ENCODE measurements at regions not wholly inside any gene's neighbourhood (a gene's known extent, or its start where the extent isn't known, plus 50 kb on each side); places are given as distances from the start of the nearest gene placed in this dataset.

- no peaks in the 10 kb centered on the region for H4K20me1 ChIP-seq (ENCODE audit: insufficient read depth)
- H3K4me2 ChIP-seq (ENCODE audit: low read length), result no peak overlapping the region
- no peaks in the 10 kb centered on the region for H3K27me3 ChIP-seq (ENCODE audit: insufficient read depth, low read depth, low read length)
- H3K27ac ChIP-seq (ENCODE audit: low read length), result no peak overlapping the region
- H3K4me3 ChIP-seq (ENCODE audit: low read length), result no peak overlapping the region
- no peaks in the 10 kb centered on the region for H3K36me3 ChIP-seq (ENCODE audit: insufficient read depth, low read length)
- no peak for TF ChIP-seq POLR2AphosphoS5 (IDR thresholded peaks at IDR 0.05)
- TF ChIP-seq CTCF (IDR thresholded peaks at IDR 0.05; ENCODE audit: poor library complexity, severe bottlenecking), result no peak
- no peak for TF ChIP-seq EP300 (conservative IDR thresholded peaks at IDR 0.05; ENCODE audit: poor library complexity, severe bottlenecking)
- TF ChIP-seq TAF1 (IDR thresholded peaks at IDR 0.05; ENCODE audit: low read depth), result no peak
- no peaks in the 10 kb centered on the region for H3K9me3 ChIP-seq (ENCODE audit: low read length)
- H3K9me2 ChIP-seq (ENCODE audit: insufficient read depth, low read length), result no peaks in the 10 kb centered on the region
- H3K79me2 ChIP-seq (replicated peaks; ENCODE audit: insufficient read depth, low read length), result no peaks in the 10 kb centered on the region
- H3F3A ChIP-seq (ENCODE audit: insufficient read depth, low read length, poor library complexity, severe bottlenecking), result no peaks in the 10 kb centered on the region
- no peak overlapping the region for H2AFZ ChIP-seq (ENCODE audit: low read depth, low read length)
- no peak overlapping the region for H3K9ac ChIP-seq (ENCODE audit: low read length)
Observed at GRCh38 chr6:139979021-139979725, 604.7 kb upstream of the CITED2 start.

DNA sequence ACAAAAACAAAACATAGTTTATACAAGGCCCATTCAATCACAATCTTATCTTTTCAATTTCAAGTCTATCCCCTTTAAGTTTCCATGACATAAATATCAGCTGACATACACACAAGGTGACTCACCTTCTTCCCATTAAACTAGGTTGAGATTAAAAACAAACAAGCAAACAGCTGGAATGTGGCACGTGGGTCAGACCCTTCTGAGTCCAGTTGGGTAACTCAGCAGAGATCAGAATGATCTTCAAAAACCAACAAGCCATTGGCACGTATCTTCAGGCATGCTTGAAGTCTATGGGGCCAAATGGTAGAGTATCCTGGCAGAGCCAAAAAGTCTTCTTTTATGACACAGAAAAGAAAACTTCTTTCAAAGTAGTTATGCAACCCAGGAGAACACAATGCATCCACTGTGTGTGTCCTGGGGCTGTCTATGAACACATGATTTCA, 603.5 kb upstream of the CITED2 start:
- no peak overlapping the region for H3K27ac ChIP-seq (ENCODE audit: low read length)
- no peaks in the 10 kb centered on the region for H3K79me2 ChIP-seq (replicated peaks; ENCODE audit: insufficient read depth, low read length)
- H3K27me3 ChIP-seq (ENCODE audit: insufficient read depth, low read depth, low read length), result no peaks in the 10 kb centered on the region
- TF ChIP-seq CTCF (IDR thresholded peaks at IDR 0.05; ENCODE audit: poor library complexity, severe bottlenecking), result no peak
- no peak for TF ChIP-seq MXI1 (conservative IDR thresholded peaks at IDR 0.05; ENCODE audit: poor library complexity, severe bottlenecking)
- no peak for TF ChIP-seq RAD21 (conservative IDR thresholded peaks at IDR 0.05)
- TF ChIP-seq EZH2 (IDR thresholded peaks at IDR 0.05; ENCODE audit: borderline replicate concordance, insufficient read depth, low read length, poor library complexity, severe bottlenecking), result no peak
- no peaks in the 10 kb centered on the region for H3K9me3 ChIP-seq (ENCODE audit: low read length)
- no peaks in the 10 kb centered on the region for H3K36me3 ChIP-seq (ENCODE audit: insufficient read depth, low read length)
- H3K4me2 ChIP-seq (ENCODE audit: low read length), result no peak overlapping the region
- H3K4me3 ChIP-seq (ENCODE audit: low read length), result no peak overlapping the region
- no peak overlapping the region for H2AFZ ChIP-seq (ENCODE audit: low read depth, low read length)
- H3F3A ChIP-seq (ENCODE audit: insufficient read depth, low read length, poor library complexity, severe bottlenecking), result no peaks in the 10 kb centered on the region
- H3K9me2 ChIP-seq (ENCODE audit: insufficient read depth, low read length), result no peaks in the 10 kb centered on the region
- no peak overlapping the region for H3K9ac ChIP-seq (ENCODE audit: low read length)
- H4K20me1 ChIP-seq (ENCODE audit: insufficient read depth), result no peaks in the 10 kb centered on the region

DNA sequence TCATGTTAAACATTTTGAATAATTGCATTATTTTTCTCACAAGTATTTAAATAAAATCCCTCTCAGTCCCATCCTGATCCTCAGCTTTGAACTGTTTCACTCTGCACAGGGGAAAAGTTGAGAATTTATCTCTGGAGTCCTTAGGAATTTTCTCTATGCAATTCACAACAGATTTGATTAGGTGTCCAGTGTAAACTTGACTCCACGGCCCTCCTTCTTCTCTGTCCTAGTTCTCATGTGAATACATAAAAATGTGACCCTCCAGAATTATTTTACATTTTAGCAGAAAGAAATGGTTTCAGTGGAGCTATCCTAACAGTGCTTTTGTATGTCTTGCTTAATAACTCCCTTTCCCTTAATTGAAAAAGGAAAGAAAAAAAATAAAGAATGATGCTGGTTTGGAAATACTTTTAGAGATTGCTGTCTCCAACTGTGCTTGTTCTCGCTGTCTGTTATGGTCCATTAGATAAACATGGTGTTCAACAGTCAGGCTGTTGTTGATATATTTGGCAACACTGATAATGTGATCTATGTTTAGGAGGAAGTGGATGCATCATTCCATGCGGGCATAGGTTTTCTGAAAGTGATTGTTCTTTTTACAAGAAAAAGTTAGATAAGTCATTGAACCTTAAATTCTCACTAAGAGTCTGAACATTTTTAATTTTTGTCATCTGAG, 599.4 kb upstream of the CITED2 start:
- Histone ChIP-seq H3F3A (ENCODE audit: insufficient read depth, low read length, poor library complexity, severe bottlenecking) (no peaks in the 10 kb centered on the region), H3K79me2 (replicated peaks; ENCODE audit: insufficient read depth, low read length) (no peaks in the 10 kb centered on the region), H2AFZ (ENCODE audit: low read depth, low read length) (no peak overlapping the region), H3K9me2 (ENCODE audit: insufficient read depth, low read length) (no peaks in the 10 kb centered on the region), H3K4me3 (ENCODE audit: low read length) (no peak overlapping the region), H3K4me2 (ENCODE audit: low read length) (no peak overlapping the region), H3K36me3 (ENCODE audit: insufficient read depth, low read length) (no peaks in the 10 kb centered on the region), H3K9ac (ENCODE audit: low read length) (no peak overlapping the region), H3K9me3 (ENCODE audit: low read length) (no peaks in the 10 kb centered on the region), H4K20me1 (ENCODE audit: insufficient read depth) (no peaks in the 10 kb centered on the region), H3K27me3 (ENCODE audit: insufficient read depth, low read depth, low read length) (no peaks in the 10 kb centered on the region), H3K27ac (ENCODE audit: low read length) (no peak overlapping the region)
- no peak for TF ChIP-seq EP300 (conservative IDR thresholded peaks at IDR 0.05; ENCODE audit: poor library complexity, severe bottlenecking)
- no peak for TF ChIP-seq SMC3 (conservative IDR thresholded peaks at IDR 0.05; ENCODE audit: poor library complexity)
- TF ChIP-seq POLR2AphosphoS5 (IDR thresholded peaks at IDR 0.05), result peak; percentile 73

Measured in neural cell (in vitro differentiated cells).